HCT116 (cell line): ENCODE measurements at regions not wholly inside any gene's neighbourhood (a gene's known extent, or its start where the extent isn't known, plus 50 kb on each side); places are given as distances from the start of the nearest gene placed in this dataset.

Experiments
- ATAC-seq: fragments of 200-7000 bp; cut with Tn5 transposase; 2 replicates; pipeline ENCODE4 v1.9.1; 2020; ENCODE audit warnings: mild to moderate bottlenecking, moderate library complexity
- BruUV-seq: library from RNA; stranded (reverse); fragments of 400-500 nt; replicated peaks from 2 replicates; lab custom pipeline; 2021; lab: Mats Ljungman, UMichigan
- CTCF ChIA-PET: fragments of 300-600 bp; sonication (Branson Sonifier 250); formaldehyde crosslinking; loops from one replicate; lab custom pipeline; 2021; ENCODE audit warnings: antibody characterized with exemption; lab: Charles Lee
- POLR2A ChIA-PET: fragments of 300-600, 350-600 bp; sonication (Branson Sonifier 250); formaldehyde crosslinking; loops from one replicate; lab custom pipeline; 2021; ENCODE audit warnings: antibody characterized with exemption; lab: Charles Lee
- RAD21 ChIA-PET, 2 experiments: fragments of 300-600 bp; sonication (Branson Sonifier 250); formaldehyde crosslinking; loops; one replicate each; lab custom pipeline; 2023; ENCODE audit warnings: low total read pairs in 2 of 2; ENCODE audit not compliant: uncharacterized antibody in 2 of 2, unreplicated experiment in 2 of 2, low non-redundant PET in 1 of 2; lab: Charles Lee
- DNase-seq: peaks from one replicate; pipeline ENCODE4 v3.0.0-alpha.2; 2010; ENCODE audit warnings: low read depth, low spot score
- H2AFZ ChIP-seq: fragments of 200-600 bp; shearing (Covaris generic), sonication (generic); 2 replicates; pipeline ENCODE4 v1.6.1; 2017; ENCODE audit warnings: low read depth, mixed run types, mixed read lengths, antibody characterized with exemption, low read length; ENCODE audit not compliant: poor library complexity, severe bottlenecking
- H3K27ac ChIP-seq: 2 replicates; pipeline ENCODE4 v1.5.1; 2012; ENCODE audit warnings: low read depth, low read length
- H3K27me3 ChIP-seq: fragments of 200-600 bp; sonication (generic); 2 replicates; pipeline ENCODE4 v1.6.1; 2016; ENCODE audit warnings: mixed run types, low read length, mixed read lengths; ENCODE audit not compliant: insufficient read depth
- H3K36me3 ChIP-seq, 2 experiments: fragments of 200-500 bp in 1 of 2; fragments of 200-600 bp in 1 of 2; sonication (Bioruptor generic) in 1 of 2; sonication (generic) in 1 of 2; 2 replicates each; pipeline versions ENCODE4 v1.5.1 to v1.6.1; 2014 to 2016; ENCODE audit warnings: low read length in 2 of 2, inconsistent platforms in 1 of 2, mixed read lengths in 1 of 2, mixed run types in 1 of 2; ENCODE audit not compliant: insufficient read depth in 2 of 2, control insufficient read depth in 1 of 2
- H3K4me1 ChIP-seq, 2 experiments: fragments of 200-600 bp in 1 of 2; sonication (generic) in 1 of 2; 2 replicates each; pipeline versions ENCODE4 v1.5.1 to v1.6.1; 2012 to 2017; ENCODE audit warnings: low read length in 2 of 2, inconsistent platforms in 1 of 2, mild to moderate bottlenecking in 1 of 2, mixed read lengths in 1 of 2, mixed run types in 1 of 2, moderate library complexity in 1 of 2; ENCODE audit not compliant: insufficient read depth in 2 of 2, control insufficient read depth in 1 of 2
- H3K4me2 ChIP-seq: fragments of 200-600 bp; sonication (generic); 2 replicates; pipeline ENCODE4 v1.6.1; 2017; ENCODE audit warnings: mixed run types, low read length, mixed read lengths
- H3K4me3 ChIP-seq, 2 experiments: fragments of 200-600 bp in 1 of 2; sonication (generic) in 1 of 2; replicated peaks in 1 of 2; 2 replicates each; pipeline ENCODE4 v1.5.1; 2011 to 2016; ENCODE audit warnings: low read length in 2 of 2, control low read depth in 1 of 2, low read depth in 1 of 2, mild to moderate bottlenecking in 1 of 2, mixed read lengths in 1 of 2, mixed run types in 1 of 2
- H3K79me2 ChIP-seq: fragments of 200-600 bp; sonication (generic); 2 replicates; pipeline ENCODE4 v1.6.1; 2017; ENCODE audit warnings: mild to moderate bottlenecking, mixed run types, low read length, moderate library complexity, mixed read lengths; ENCODE audit not compliant: insufficient read depth
- H3K9ac ChIP-seq: fragments of 200-600 bp; sonication (generic); 2 replicates; pipeline ENCODE4 v1.6.1; 2016; ENCODE audit warnings: low read length, mixed read lengths
- H3K9me2 ChIP-seq: fragments of 200-600 bp; sonication (generic), shearing (Covaris generic); 2 replicates; pipeline ENCODE4 v1.6.1; 2017; ENCODE audit warnings: mixed run types, mild to moderate bottlenecking, moderate library complexity; ENCODE audit not compliant: insufficient read depth
- H3K9me3 ChIP-seq, 2 experiments: fragments of 200-500 bp in 1 of 2; fragments of 200-600 bp in 1 of 2; sonication (Bioruptor generic) in 1 of 2; sonication (generic) in 1 of 2; 2 replicates each; pipeline ENCODE4 v1.6.1; 2014 to 2017; ENCODE audit warnings: low read length in 2 of 2, mixed read lengths in 2 of 2, inconsistent platforms in 1 of 2, low read depth in 1 of 2, mild to moderate bottlenecking in 1 of 2, mixed run types in 1 of 2, moderate library complexity in 1 of 2; ENCODE audit not compliant: control insufficient read depth in 1 of 2, insufficient read depth in 1 of 2
- H4K20me1 ChIP-seq: fragments of 200-600 bp; sonication (generic), shearing (Covaris generic); 2 replicates; pipeline ENCODE4 v1.6.1; 2017; ENCODE audit warnings: mixed run types, mild to moderate bottlenecking, moderate library complexity; ENCODE audit not compliant: insufficient read depth
- CBX3 ChIP-seq: IDR thresholded peaks from 2 replicates; pipeline ENCODE4 v1.6.1; 2012; ENCODE audit warnings: low read depth
- CEBPB ChIP-seq: IDR thresholded peaks from 2 replicates; pipeline ENCODE4 v1.6.1; 2012; ENCODE audit warnings: low read depth
- EGR1 ChIP-seq: IDR thresholded peaks from 2 replicates; pipeline ENCODE4 v1.6.1; 2012; ENCODE audit warnings: low read depth
- ELF1 ChIP-seq: IDR thresholded peaks from 2 replicates; pipeline ENCODE4 v1.6.1; 2012; ENCODE audit warnings: low read depth, borderline replicate concordance
- EZH2 ChIP-seq: fragments of 200-600 bp; sonication (generic); IDR thresholded peaks from 2 replicates; pipeline ENCODE4 v1.6.1; 2017; ENCODE audit warnings: antibody characterized with exemption, mixed run types
- JUND ChIP-seq: IDR thresholded peaks from 2 replicates; pipeline ENCODE4 v1.6.1; 2012
- RAD21 ChIP-seq: IDR thresholded peaks from 2 replicates; pipeline ENCODE4 v1.6.1; 2012; ENCODE audit warnings: low read depth, mild to moderate bottlenecking
- SIN3A ChIP-seq: IDR thresholded peaks from 2 replicates; pipeline ENCODE4 v1.6.1; 2012; ENCODE audit warnings: low read depth
- SRF ChIP-seq: IDR thresholded peaks from 2 replicates; pipeline ENCODE4 v1.6.1; 2012; ENCODE audit warnings: low read depth
- TCF7L2 ChIP-seq: IDR thresholded peaks from 2 replicates; pipeline ENCODE4 v1.7.0; 2011; ENCODE audit warnings: borderline replicate concordance, inconsistent platforms; ENCODE audit not compliant: insufficient read depth, insufficient read length; ENCODE audit errors: extremely low read depth
- YY1 ChIP-seq: IDR thresholded peaks from 2 replicates; pipeline ENCODE4 v1.6.1; 2011; ENCODE audit warnings: low read length, low read depth, moderate library complexity, mild to moderate bottlenecking; ENCODE audit not compliant: insufficient replicate concordance; ENCODE audit errors: extremely low read depth
- ZNF274 ChIP-seq: fragments of 200-500 bp; sonication (Bioruptor generic); IDR thresholded peaks from 2 replicates; pipeline ENCODE4 v1.6.1; 2014; ENCODE audit warnings: mild to moderate bottlenecking, low read depth, low read length, inconsistent platforms
- intact Hi-C: fragments of 100-400 bp; cut with micrococcal nuclease; formaldehyde crosslinking; loops from 2 replicates; pipeline ENCODE4 v1.10.0; 2022
- TF ChIP-seq, protein P1 (sequence below): IDR thresholded peaks from 2 replicates; pipeline ENCODE4 v1.6.1; 2012
- TF ChIP-seq, protein P2 (sequence below): IDR thresholded peaks from 2 replicates; pipeline ENCODE4 v1.6.1; 2012
- TF ChIP-seq, protein P3 (sequence below): IDR thresholded peaks from 2 replicates; pipeline ENCODE4 v1.6.1; 2011; ENCODE audit warnings: mild to moderate bottlenecking, low read length, moderate library complexity; ENCODE audit not compliant: insufficient replicate concordance; ENCODE audit errors: extremely low read depth
- TF ChIP-seq, protein P4 (sequence below): IDR thresholded peaks from 2 replicates; pipeline ENCODE4 v1.6.1; 2012; ENCODE audit warnings: low read depth
- TF ChIP-seq, protein P5 (sequence below), 3 experiments: fragments of 200-600 bp in 1 of 3; sonication (generic) in 1 of 3; IDR thresholded peaks in 2 of 3; conservative IDR thresholded peaks in 1 of 3; 2 replicates each; pipeline ENCODE4 v1.5.1; 2012 to 2017; ENCODE audit warnings: low read depth in 2 of 3, low read length in 2 of 3, antibody characterized with exemption in 1 of 3, borderline replicate concordance in 1 of 3, control low read depth in 1 of 3, mild to moderate bottlenecking in 1 of 3, mixed read lengths in 1 of 3, mixed run types in 1 of 3, moderate library complexity in 1 of 3; ENCODE audit not compliant: insufficient read depth in 1 of 3

DNA sequence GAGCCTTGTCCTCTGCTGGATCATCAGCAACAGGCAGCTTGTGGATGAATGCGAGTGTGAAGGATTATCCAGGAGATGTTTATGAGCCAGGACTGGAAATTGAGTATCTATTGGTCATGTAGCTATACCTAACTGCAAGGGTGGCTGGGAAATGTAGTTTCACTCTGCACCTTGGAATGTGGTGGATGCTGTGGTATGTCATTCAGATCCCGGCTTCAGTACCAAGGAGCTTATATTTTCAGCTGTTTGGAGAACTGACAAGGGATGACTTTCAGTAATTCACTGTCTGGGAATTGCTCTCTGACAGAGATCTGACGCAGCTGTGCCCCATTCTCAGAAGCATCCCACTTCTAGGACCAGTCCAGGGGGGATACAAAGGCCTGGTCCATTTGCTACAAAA, 792.3 kb upstream of the NOVA1 start (continued):
- TF ChIP-seq, protein P1, sequence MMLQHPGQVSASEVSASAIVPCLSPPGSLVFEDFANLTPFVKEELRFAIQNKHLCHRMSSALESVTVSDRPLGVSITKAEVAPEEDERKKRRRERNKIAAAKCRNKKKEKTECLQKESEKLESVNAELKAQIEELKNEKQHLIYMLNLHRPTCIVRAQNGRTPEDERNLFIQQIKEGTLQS = no peak
- TF ChIP-seq SIN3A (no peak), CEBPB (no peak), ELF1 (no peak), CBX3 (no peak), ZNF274 (no peak)
- TF ChIP-seq, protein P2, sequence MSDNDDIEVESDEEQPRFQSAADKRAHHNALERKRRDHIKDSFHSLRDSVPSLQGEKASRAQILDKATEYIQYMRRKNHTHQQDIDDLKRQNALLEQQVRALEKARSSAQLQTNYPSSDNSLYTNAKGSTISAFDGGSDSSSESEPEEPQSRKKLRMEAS = no peak

DNA sequence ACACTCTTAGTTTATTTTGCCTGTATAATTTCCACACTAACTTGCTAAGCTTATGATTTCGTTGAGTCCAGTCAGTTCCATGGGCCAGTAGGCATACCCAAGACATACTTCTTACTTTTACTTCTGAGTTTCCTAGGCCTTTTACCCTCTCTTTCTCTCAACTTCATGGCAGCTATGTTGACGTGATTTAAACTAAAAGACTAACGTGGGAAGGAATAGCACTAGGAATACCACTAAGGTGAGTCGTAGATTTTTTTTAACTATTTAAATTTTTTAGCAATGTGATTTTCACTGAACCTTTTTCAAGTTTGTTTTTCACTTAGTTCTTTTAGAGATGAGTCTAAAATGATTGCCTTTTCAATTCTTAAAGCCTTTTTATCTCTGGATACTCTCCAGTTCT, 793.5 kb upstream of the NOVA1 start:
- Histone ChIP-seq H3K79me2 (no peaks in the 10 kb centered on the region), H3K27me3 (no peaks in the 10 kb centered on the region), H3K4me2 (no peak overlapping the region), H3K27ac (no peak overlapping the region), H3K4me3 (no peak overlapping the region), H3K9ac (no peak overlapping the region), H2AFZ (no peak overlapping the region), H3K4me1 (no peaks in the 10 kb centered on the region), H3K9me2 (no peaks in the 10 kb centered on the region), H4K20me1 (no peaks in the 10 kb centered on the region), H3K9me3 (peaks cover 10 to 35% of the 10 kb centered on the region in 2 experiments; a peak in 2 of 4 replicates), H3K36me3 (no peaks in the 10 kb centered on the region)
- no peak for DNase-seq
- intact Hi-C loops = no loop called here
- CTCF ChIA-PET = no interaction called here
- POLR2A ChIA-PET = no interaction called here
- no peak for ATAC-seq
- RAD21 ChIA-PET = no interaction called here
- BruUV-seq = no TSS peak
- no peak for TF ChIP-seq YY1
- TF ChIP-seq SIN3A = no peak
- TF ChIP-seq, protein P2 = no peak
- no peak for TF ChIP-seq EZH2
- TF ChIP-seq TCF7L2 = no peak
- no peak for TF ChIP-seq SRF
- TF ChIP-seq, protein P3, sequence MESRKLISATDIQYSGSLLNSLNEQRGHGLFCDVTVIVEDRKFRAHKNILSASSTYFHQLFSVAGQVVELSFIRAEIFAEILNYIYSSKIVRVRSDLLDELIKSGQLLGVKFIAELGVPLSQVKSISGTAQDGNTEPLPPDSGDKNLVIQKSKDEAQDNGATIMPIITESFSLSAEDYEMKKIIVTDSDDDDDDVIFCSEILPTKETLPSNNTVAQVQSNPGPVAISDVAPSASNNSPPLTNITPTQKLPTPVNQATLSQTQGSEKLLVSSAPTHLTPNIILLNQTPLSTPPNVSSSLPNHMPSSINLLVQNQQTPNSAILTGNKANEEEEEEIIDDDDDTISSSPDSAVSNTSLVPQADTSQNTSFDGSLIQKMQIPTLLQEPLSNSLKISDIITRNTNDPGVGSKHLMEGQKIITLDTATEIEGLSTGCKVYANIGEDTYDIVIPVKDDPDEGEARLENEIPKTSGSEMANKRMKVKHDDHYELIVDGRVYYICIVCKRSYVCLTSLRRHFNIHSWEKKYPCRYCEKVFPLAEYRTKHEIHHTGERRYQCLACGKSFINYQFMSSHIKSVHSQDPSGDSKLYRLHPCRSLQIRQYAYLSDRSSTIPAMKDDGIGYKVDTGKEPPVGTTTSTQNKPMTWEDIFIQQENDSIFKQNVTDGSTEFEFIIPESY = no peak
- TF ChIP-seq, protein P4, sequence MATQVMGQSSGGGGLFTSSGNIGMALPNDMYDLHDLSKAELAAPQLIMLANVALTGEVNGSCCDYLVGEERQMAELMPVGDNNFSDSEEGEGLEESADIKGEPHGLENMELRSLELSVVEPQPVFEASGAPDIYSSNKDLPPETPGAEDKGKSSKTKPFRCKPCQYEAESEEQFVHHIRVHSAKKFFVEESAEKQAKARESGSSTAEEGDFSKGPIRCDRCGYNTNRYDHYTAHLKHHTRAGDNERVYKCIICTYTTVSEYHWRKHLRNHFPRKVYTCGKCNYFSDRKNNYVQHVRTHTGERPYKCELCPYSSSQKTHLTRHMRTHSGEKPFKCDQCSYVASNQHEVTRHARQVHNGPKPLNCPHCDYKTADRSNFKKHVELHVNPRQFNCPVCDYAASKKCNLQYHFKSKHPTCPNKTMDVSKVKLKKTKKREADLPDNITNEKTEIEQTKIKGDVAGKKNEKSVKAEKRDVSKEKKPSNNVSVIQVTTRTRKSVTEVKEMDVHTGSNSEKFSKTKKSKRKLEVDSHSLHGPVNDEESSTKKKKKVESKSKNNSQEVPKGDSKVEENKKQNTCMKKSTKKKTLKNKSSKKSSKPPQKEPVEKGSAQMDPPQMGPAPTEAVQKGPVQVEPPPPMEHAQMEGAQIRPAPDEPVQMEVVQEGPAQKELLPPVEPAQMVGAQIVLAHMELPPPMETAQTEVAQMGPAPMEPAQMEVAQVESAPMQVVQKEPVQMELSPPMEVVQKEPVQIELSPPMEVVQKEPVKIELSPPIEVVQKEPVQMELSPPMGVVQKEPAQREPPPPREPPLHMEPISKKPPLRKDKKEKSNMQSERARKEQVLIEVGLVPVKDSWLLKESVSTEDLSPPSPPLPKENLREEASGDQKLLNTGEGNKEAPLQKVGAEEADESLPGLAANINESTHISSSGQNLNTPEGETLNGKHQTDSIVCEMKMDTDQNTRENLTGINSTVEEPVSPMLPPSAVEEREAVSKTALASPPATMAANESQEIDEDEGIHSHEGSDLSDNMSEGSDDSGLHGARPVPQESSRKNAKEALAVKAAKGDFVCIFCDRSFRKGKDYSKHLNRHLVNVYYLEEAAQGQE = no peak
- TF ChIP-seq RAD21 = no peak
- no peak for TF ChIP-seq CBX3
- TF ChIP-seq, protein P5, sequence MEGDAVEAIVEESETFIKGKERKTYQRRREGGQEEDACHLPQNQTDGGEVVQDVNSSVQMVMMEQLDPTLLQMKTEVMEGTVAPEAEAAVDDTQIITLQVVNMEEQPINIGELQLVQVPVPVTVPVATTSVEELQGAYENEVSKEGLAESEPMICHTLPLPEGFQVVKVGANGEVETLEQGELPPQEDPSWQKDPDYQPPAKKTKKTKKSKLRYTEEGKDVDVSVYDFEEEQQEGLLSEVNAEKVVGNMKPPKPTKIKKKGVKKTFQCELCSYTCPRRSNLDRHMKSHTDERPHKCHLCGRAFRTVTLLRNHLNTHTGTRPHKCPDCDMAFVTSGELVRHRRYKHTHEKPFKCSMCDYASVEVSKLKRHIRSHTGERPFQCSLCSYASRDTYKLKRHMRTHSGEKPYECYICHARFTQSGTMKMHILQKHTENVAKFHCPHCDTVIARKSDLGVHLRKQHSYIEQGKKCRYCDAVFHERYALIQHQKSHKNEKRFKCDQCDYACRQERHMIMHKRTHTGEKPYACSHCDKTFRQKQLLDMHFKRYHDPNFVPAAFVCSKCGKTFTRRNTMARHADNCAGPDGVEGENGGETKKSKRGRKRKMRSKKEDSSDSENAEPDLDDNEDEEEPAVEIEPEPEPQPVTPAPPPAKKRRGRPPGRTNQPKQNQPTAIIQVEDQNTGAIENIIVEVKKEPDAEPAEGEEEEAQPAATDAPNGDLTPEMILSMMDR (IDR thresholded peaks at IDR 0.05 in 2 of 3, conservative IDR thresholded peaks at IDR 0.05 in 1 of 3; ENCODE audit: borderline replicate concordance in 1 of 3, insufficient read depth in 1 of 3, low read depth in 2 of 3, low read length in 2 of 3) = no peak
- no peak for TF ChIP-seq CEBPB
- TF ChIP-seq EGR1 = no peak
- no peak for TF ChIP-seq JUND
- no peak for TF ChIP-seq ZNF274
